Lower leg skin (tissue), 4 donors: ENCODE measurements at regions not wholly inside any gene's neighbourhood (a gene's known extent, or its start where the extent isn't known, plus 50 kb on each side); places are given as distances from the start of the nearest gene placed in this dataset.

Experiments
- DNase-seq, 2 donors: peaks; one replicate each; pipeline ENCODE4 v3.0.0-alpha.2; 2019; ENCODE audit warnings: low spot score in 2 of 2
- H3K4me3 ChIP-seq: fragments of 200-600 bp; sonication (generic); 2 replicates; pipeline ENCODE4 v1.5.1; 2017; ENCODE audit warnings: mild to moderate bottlenecking, low read depth; ENCODE audit not compliant: poor library complexity, severe bottlenecking
- CTCF ChIP-seq, 3 donors: fragments of 450-650 bp; IDR thresholded peaks; one replicate each; pipeline ENCODE4 v1.5.1; 2016; ENCODE audit warnings: antibody characterized with exemption in 3 of 3, mild to moderate bottlenecking in 3 of 3, moderate library complexity in 2 of 3
- POLR2A ChIP-seq, 2 donors: fragments of 450-650 bp; IDR thresholded peaks; one replicate each; pipeline ENCODE4 v1.6.1; 2016 to 2017; ENCODE audit warnings: antibody characterized with exemption in 2 of 2, mild to moderate bottlenecking in 1 of 2, moderate library complexity in 1 of 2
- WGBS, 2 donors: methylation state at CpG; one replicate each; pipeline ENCODE4 v1.1.5; 2018; 5-methylcytosine and 5-hydroxymethylcytosine counted together
- intact Hi-C: fragments of 100-400 bp; cut with DNase I; formaldehyde crosslinking; loops from one replicate; pipeline ENCODE4 v1.15.0; 2023; ENCODE audit warnings: low total_unique reads

GRCh38 chr5:165282491-165282890 lies 1777.1 kb downstream of the MAT2B start:
- no peak for TF ChIP-seq CTCF (IDR thresholded peaks at IDR 0.05)
- TF ChIP-seq POLR2A (IDR thresholded peaks at IDR 0.05): no peak
- intact Hi-C loops: no loop called here
- 65 to 73% methylated on average over 1 of the region's 1 CpG for WGBS, 2 donors
- DNase-seq: no peak
- H3K4me3 ChIP-seq: no peak overlapping the region

DNA sequence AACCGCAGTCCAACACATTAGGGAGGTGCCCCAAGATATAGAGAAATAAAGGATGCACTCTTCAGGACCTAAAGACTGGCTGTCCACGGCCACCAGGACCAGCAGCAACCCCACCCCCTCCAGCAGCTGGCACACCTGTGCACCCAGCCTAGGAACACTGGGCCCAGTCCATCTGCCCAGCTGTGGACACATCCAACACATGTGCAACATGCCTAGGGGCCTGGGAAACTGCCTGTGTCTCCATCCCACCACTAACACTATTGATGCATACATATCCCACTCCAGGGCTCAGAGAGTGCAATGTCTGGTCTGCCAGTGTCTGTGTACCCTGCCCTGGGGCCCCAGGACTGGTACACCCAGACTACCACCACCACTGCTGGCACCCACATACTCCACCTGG lies 1781.3 kb downstream of the MAT2B start:
- H3K4me3 ChIP-seq: no peak overlapping the region
- intact Hi-C loops: no loop called here
- WGBS, 2 donors: 92 to 93% methylated on average over 2 of the region's 2 CpGs
- no peak for DNase-seq
- TF ChIP-seq CTCF (IDR thresholded peaks at IDR 0.05) (no peak), POLR2A (IDR thresholded peaks at IDR 0.05) (no peak)

- H3K4me3 ChIP-seq: no peak overlapping the region
- intact Hi-C loops: no loop called here
- no peak for DNase-seq
- 30 to 39% methylated on average over 2 of the region's 2 CpGs for WGBS, 2 donors
- TF ChIP-seq POLR2A (IDR thresholded peaks at IDR 0.05) (no peak), CTCF (IDR thresholded peaks at IDR 0.05) (no peak)
Measured at GRCh38 chr5:165290535-165290934, 1785.1 kb downstream of the MAT2B start.

- TF ChIP-seq CTCF (IDR thresholded peaks at IDR 0.05) (no peak), POLR2A (IDR thresholded peaks at IDR 0.05) (no peak)
- H3K4me3 ChIP-seq: no peak overlapping the region
- 77 to 81% methylated on average over 6 of the region's 6 CpGs for WGBS, 2 donors
- intact Hi-C loops: no loop called here
- no peak for DNase-seq
Measured at GRCh38 chr5:165296401-165297130, 1791.1 kb downstream of the MAT2B start.

GRCh38 chr5:165304193-165304827 lies 1798.9 kb downstream of the MAT2B start:
- WGBS, 2 donors: 84% methylated on average over 6 of the region's 6 CpGs
- H3K4me3 ChIP-seq: no peak overlapping the region
- intact Hi-C loops: no loop called here
- no peak for DNase-seq
- TF ChIP-seq CTCF (IDR thresholded peaks at IDR 0.05) (no peak), POLR2A (IDR thresholded peaks at IDR 0.05) (no peak)
